Middle frontal gyrus (tissue), 1 donor: ENCODE measurements at regions not wholly inside any gene's neighbourhood (a gene's known extent, or its start where the extent isn't known, plus 50 kb on each side); places are given as distances from the start of the nearest gene placed in this dataset.
"Not testable (repeated sequence)": the region's sequence is repeated elsewhere in the genome, so short reads cannot be mapped to it uniquely, and the experiment has no call there.

ENCODE experiments used
- DNase-seq: peaks from one replicate; pipeline ENCODE4 v3.0.0-alpha.2; 2015; ENCODE audit warnings: low spot score; ENCODE audit errors: extremely low spot score

GRCh38 chr10:78207216-78207615, 173.6 kb downstream of the RPS24 start:
- no peak for DNase-seq

DNA sequence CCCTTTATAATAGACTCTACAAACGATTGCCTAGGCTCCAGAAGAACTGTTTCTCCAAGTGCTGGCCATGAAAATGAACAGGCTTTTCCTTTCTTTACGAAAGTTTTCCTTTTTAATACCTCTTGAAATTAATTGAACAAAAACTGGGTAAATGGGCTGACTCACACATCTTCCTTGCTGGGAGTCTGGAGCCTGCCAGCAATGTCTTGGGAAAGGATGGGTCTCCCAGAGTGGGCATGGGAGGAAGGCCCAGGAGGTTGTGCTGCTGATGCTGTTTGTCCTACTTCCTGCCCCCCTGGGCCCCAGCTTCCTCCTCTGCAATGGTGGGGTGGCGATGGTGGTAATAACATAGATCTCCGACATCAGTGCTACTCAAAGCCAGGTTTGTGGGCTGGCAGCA, 174.1 kb downstream of the RPS24 start:
- no peak for DNase-seq

DNA sequence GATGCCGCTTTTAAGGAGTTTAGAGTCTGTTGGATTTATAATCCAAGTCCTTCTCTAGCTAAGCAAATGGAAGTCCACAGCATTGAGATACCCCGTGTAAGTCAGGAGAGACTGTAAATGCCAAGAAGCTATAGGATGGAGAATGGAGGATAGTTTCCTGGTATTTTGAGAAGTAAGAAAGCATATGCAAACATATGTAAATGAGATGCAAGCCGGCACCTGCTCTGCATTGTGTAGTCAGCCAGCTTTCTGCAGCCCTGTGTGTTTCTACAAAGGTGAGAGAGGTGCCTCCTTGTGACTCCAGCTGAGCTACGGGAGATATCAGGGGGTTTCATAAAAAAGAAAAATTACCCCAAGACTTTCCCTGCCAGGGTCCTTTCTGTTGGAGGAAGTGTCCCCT, 176.3 kb downstream of the RPS24 start:
- DNase-seq, result no peak

DNA sequence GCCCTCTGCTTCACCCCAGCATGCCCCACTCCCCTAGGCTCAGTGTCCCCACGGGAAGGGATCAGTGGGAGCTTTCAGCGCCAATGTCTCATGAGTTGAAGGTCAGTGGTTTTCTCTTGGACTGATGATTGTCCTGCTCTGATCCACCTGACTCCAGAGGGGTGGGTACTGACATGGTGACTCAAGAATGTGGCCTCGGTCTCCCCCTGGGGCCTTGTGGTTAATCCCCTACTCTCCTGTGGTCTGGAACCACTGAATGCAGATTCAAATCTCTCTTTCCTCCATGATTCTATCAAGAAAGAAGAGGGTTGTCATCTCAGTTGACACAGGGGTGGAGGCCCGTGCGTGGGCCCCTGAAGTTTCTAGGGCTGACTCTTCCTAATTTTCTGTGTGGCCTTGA, 176.9 kb downstream of the RPS24 start:
- no peak for DNase-seq

DNA sequence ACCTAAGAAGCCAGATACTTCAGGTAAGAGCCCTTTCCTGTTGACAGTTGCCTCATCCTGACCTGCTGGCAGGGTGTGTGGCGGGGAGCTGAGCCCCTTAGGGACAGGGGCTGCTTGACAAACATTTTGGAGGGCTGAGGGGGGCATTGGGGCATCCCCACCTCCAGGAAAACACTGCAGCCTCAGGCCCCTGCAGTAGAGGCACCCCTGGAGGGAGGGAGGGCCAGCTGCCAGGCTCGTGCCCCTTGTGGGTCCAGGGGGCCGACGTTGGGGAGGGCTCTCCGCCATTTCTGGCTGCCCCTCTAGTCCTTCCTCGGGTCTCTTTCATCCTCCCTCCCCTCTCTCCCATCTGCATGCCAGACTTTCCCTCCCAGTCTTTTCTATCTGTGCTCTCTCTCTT, 177.3 kb downstream of the RPS24 start:
- no peak for DNase-seq

DNA sequence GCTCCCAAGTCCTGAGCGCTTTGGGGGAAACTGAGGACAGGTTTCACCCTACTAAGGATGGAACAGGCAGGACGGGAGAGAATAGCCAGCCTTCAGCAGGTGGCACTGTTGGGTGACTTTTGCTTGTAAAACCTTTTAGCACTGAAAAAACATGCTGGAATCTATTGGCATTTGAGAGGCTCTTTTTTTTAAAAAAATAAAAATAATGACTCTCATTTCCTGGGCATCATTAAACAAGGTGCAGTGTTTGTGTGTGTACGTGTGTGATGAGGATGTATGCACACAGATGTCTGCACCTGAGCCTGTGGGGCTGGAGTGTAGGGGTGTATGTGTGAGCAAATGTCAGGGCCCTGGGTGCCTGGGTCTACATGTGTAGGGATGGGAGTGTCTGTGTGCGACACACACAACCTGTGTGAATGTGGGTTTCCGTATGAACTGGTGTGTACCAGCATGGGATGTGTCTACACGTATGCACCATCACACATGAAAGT, 177.9 kb downstream of the RPS24 start:
- DNase-seq, result peak; percentile 52

DNA sequence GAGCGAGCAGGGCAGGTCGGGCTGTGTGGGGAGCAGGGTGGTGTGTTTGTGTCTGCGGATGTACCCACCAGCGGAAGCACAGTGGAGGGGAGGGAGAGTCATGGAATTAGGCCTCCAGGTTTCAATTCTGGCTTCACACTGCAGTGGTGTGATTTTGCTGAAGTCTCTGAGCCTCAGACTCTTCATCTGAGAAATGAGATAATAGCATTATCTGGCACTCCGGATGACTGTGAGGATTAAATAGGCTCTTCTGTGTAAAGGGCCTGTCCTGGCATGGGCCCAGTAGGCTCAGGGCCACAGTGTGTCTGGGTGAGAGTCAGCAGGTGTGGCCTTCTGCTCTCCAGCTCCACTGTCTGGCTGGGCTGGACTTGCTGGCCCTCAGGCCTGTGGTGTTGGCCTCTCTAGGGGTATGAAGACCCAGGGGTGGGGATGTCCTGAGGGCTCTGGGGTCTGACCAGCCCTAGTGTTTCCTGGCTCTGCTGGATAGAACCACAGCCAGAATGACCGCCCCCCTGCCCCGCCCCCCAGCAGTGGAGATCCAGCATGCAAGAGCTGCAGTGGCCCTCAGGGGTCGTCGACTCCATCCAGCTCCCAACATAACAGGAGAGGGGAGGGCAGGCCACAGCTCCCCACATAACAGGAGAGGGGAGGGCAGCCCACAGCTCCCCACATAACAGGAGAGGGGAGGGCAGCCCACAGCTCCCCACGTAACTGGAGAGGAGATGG, 178.6 kb downstream of the RPS24 start:
- no peak for DNase-seq

GRCh38 chr10:78212786-78213175, 179.1 kb downstream of the RPS24 start:
- DNase-seq, result no peak

GRCh38 chr10:78214955-78215354, 181.3 kb downstream of the RPS24 start:
- no peak for DNase-seq

DNA sequence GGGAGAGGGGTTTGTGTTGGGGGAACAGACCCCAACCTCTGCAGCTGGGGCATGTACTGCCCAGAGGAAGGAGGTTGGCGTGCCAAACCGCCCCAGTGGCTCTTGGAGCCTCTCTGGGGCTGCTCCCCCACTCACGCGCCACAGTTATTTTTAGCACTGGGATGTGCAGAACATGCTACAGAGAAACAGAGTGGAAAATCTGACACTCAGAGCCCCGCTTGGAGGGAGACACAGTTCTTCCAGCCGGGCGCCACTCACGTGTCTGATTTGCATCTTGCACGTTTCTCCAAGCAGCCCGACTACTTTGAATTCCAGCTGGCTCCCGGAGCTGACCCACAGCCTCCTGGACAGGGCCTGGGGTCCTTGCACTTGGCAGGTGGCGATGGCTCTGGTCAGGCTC, 182.0 kb downstream of the RPS24 start:
- peak; percentile 6 for DNase-seq

- no peak for DNase-seq
These were observed 183.7 kb downstream of the RPS24 start for GRCh38 chr10:78217336-78217735.

- DNase-seq, result no peak
These were observed 185.3 kb downstream of the RPS24 start for GRCh38 chr10:78218798-78219490.

DNA sequence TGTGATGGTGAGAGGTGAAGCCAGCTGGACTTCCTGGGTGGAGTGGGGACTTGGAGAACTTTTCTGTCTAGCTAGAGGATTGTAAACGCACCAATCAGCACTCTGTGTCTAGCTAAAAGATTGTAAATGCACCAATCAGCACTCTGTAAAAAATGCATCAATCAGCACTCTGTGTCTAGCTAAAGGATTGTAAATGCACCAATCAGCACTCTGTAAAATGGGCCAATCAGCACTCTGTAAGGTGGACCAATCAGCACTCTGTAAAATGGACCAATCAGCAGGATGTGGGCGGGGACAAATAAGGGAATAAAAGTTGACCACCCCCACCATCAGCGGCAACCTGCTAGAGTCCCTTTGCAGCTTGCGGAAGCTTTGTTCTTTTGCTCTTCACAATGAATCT, 185.9 kb downstream of the RPS24 start:
- DNase-seq, result not testable (repeated sequence)

DNA sequence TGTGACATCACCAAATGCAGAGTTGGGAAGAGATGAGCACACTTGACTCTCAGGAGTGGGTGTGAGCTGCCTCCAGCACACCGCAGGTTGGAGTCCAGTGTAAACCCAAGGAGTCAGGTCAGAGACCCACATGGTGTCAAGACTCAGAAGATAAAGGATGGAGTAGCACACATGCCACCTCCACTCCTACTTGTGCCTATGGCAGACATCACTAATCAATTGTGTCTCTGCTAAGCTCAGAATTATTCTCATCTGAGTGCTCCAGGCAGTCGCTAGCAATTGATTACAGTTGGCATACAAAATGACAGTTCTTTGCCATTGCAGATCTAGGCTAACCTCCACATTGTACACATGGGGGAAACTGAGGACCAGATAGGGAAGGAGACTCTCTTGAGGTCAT, 187.1 kb downstream of the RPS24 start:
- DNase-seq, result no peak

DNA sequence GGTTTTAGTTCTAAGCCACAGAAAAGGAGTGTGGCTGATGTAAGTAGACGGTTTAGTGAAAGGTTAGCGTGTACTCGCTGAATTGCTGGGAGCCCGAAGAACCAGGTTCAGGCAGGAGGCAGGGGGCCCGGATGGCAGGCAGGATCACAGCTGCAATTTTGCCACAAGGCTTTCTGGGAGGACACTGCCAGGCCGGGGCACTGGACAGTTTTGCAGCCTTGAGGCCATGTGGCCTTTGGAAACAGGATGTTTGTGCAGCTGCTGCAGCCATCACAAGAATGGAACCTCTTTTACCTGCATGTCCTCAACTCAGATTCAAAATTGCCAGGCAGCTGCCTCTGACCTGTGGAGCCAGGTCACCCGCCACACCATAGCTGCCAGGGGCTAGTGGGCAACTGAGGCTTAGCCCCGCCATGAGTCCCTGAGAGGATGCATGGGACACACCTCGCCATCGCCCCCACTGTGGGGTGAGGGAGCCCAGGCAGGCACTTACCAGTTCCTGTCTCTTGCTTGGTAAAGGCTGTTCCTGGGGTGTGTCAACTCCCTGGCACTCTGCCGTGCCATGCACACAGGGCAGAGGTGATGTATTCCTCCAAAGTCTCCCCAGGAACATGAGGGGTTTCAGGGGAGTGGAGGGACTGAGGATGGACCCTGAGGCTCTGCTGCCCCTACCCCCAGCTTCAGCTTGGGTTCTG, 188.6 kb downstream of the RPS24 start:
- DNase-seq, result no peak

DNA sequence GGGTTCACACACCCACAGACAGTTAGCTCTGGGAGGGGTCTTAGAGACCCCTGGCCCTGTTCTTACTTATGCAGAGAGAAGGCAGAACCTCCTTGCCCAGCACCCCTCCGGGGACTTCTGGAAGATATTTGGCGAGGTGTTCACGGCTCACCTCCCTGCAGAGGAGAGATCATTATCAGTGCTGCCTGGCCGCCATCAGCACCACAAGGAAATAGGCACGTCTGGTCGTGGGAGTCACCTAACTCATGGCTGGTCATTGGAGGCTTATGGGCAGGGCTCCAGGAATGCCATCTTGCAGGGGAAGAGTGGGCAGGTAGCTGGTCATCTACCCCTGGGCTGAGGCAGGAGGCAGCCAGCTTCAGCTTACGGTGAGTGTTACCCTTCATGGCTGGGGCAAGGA, 189.4 kb downstream of the RPS24 start:
- no peak for DNase-seq

DNA sequence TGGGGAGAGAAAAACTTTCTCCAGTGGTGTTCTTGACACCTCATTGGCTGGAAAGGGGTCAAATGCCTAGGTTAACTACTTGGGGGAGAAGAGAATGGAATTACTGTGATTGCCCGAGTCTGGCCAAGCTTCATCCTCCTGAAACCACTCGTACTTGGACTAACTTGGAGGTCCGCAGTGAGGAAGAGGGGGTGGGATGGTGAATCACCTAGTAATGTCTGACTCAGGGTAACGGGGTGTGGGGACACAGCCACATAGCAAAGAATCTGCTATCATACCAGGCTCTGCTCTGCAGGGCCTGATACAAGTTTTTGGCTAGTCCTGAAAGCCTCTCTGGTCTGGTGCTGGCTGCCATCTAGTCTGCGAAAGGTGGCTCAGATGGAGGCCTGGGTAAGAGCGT, 190.9 kb downstream of the RPS24 start:
- no peak for DNase-seq

GRCh38 chr10:78225594-78225993, 191.9 kb downstream of the RPS24 start:
- DNase-seq, result no peak

GRCh38 chr10:78229489-78229888, 195.8 kb downstream of the RPS24 start:
- DNase-seq, result no peak

DNA sequence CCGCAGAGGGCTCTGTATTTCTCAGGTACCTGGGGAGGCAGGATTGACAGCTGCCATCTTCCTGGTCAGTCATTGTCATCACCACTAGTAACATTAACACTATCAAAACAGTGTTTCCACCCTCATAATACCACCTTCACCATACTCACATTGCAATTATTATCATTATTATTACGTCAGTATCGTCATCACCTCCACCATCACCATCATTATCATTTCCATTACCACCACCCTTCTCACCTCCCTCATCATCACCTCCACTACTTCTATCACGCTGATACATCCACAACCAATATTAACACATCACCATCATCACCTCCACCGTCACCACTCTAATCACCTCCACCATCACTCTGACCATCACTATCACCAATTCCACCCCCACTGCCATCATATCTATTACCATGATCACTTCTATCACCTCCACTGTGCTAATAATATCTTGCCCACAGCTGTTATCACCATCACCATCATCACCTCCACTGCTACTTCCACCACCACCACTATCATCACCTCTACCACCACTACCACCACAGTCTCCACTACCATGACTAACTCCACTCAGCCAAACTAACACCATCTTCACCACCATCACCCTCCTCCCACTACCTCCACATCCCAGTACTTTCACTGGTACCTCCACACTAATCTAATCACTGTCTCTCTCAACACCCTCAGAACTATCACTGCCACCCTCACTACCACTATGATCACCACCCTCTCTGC, 196.4 kb downstream of the RPS24 start:
- no peak for DNase-seq

GRCh38 chr10:78231327-78231726, 197.7 kb downstream of the RPS24 start:
- DNase-seq, result no peak

GRCh38 chr10:78231939-78232338, 198.3 kb downstream of the RPS24 start:
- DNase-seq, result no peak
